Right lung (tissue), 2 donors: ENCODE measurements at regions not wholly inside any gene's neighbourhood (a gene's known extent, or its start where the extent isn't known, plus 50 kb on each side); places are given as distances from the start of the nearest gene placed in this dataset.

Source experiments
- DNase-seq, 2 donors: peaks; one replicate each; pipeline ENCODE4 v3.0.0-alpha.2; 2013

- DNase-seq = no peak
These were observed 65.1 kb upstream of the PRR20A start for GRCh38 chr13:57075588-57075987.

- DNase-seq = no peak
These were observed 53.7 kb upstream of the PRR20A start for GRCh38 chr13:57087006-57087405.
